Esophagus squamous epithelium (tissue), 4 donors: ENCODE measurements at regions not wholly inside any gene's neighbourhood (a gene's known extent, or its start where the extent isn't known, plus 50 kb on each side); places are given as distances from the start of the nearest gene placed in this dataset.

Source experiments
- CTCF ChIP-seq, 6 experiments: fragments of 450-650 bp in 4 of 6; fragments of 200-600 bp in 2 of 6; sonication (generic) in 2 of 6; IDR thresholded peaks; one replicate each; pipeline ENCODE4 v1.5.1; 2016 to 2019; ENCODE audit warnings: antibody characterized with exemption in 6 of 6, mild to moderate bottlenecking in 4 of 6, moderate library complexity in 4 of 6
- POLR2A ChIP-seq, 4 donors: fragments of 450-650 bp; IDR thresholded peaks; one replicate each; pipeline ENCODE4 v1.6.1; 2017; ENCODE audit warnings: antibody characterized with exemption in 4 of 4, mild to moderate bottlenecking in 4 of 4, moderate library complexity in 3 of 4

GRCh38 chr4:173698557-173699262 lies 168.7 kb upstream of the HAND2 start:
- TF ChIP-seq CTCF (IDR thresholded peaks at IDR 0.05) (no peak), POLR2A (IDR thresholded peaks at IDR 0.05) (no peak)
